ENCODE measurements at regions not wholly inside any gene's neighbourhood (a gene's known extent, or its start where the extent isn't known, plus 50 kb on each side); places are given as distances from the start of the nearest gene placed in this dataset.

DNA sequence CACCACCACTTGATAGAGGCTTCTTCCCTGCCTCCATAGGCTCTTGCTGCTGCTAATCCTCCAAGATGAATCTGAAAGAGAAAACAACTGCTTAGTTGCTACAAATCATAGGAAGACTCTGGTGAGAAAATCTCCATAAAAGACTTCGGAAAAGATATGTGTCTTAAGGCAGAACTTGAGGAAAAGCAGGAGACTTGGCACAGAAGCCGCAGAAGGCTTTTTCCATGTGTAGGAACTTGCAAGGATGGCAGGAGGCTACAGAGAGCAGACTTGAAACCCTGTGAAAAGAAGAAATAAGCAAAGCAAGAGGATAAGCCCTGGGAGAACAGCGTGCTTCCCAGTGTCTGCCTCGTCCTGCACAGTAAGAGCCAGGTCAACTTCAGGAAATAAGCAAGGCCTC lies 128.2 kb upstream of the NDUFV2 start:
- TF ChIP-seq, protein P1, sequence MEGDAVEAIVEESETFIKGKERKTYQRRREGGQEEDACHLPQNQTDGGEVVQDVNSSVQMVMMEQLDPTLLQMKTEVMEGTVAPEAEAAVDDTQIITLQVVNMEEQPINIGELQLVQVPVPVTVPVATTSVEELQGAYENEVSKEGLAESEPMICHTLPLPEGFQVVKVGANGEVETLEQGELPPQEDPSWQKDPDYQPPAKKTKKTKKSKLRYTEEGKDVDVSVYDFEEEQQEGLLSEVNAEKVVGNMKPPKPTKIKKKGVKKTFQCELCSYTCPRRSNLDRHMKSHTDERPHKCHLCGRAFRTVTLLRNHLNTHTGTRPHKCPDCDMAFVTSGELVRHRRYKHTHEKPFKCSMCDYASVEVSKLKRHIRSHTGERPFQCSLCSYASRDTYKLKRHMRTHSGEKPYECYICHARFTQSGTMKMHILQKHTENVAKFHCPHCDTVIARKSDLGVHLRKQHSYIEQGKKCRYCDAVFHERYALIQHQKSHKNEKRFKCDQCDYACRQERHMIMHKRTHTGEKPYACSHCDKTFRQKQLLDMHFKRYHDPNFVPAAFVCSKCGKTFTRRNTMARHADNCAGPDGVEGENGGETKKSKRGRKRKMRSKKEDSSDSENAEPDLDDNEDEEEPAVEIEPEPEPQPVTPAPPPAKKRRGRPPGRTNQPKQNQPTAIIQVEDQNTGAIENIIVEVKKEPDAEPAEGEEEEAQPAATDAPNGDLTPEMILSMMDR (conservative IDR thresholded peaks at IDR 0.05; ENCODE audit: low read depth, low read length) = no peak
- TF ChIP-seq EZH2 (IDR thresholded peaks at IDR 0.05; ENCODE audit: low read length, unreplicated experiment) = no peak

All from PC-3 (cell line).